ENCODE measurements at regions not wholly inside any gene's neighbourhood (a gene's known extent, or its start where the extent isn't known, plus 50 kb on each side); places are given as distances from the start of the nearest gene placed in this dataset.

DNA sequence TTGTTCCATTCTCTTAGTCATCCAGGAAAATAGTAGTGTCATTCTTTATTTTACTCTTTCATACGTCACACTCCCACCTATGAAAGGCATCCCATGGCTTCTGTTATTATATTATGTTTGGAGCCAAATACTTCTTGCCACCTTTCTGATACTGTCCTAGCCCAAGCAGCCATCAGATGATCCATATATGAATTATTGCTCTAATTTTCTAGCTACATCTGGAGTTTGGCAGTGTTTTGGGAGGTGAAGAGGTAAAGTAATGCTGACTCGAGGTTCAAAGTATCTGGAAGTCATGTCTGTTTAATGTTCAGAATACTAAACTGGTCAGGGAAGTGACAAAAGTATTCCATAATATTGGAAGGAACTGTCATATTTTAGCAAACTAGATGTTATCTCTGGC lies 362.5 kb downstream of the GPR37 start:
- FAIRE-seq (no peak), DNase-seq (ENCODE audit: low read depth in 1 of 2, low spot score in 1 of 2) (no peak), ATAC-seq (no peak)
- H3K4me1 ChIP-seq: no peaks in the 10 kb centered on the region
- H3K4me2 ChIP-seq: no peak overlapping the region
- H3K27ac ChIP-seq: no peak overlapping the region
- no peak overlapping the region for H3K4me3 ChIP-seq
- WGBS (ENCODE audit: missing lambda C conversion rate): 34% methylated on average over 2 of the region's 2 CpGs
- ChIA-PET CTCF (no interaction called here), POLR2A (no interaction called here)
- no peaks in the 10 kb centered on the region for H3K9me3 ChIP-seq
- TF ChIP-seq POLR2AphosphoS2 (conservative IDR thresholded peaks at IDR 0.05; ENCODE audit: low read length): no peak
- no peak for TF ChIP-seq CHD2 (IDR thresholded peaks at IDR 0.05; ENCODE audit: low read length, partially characterized antibody)
- TF ChIP-seq EP300 (IDR thresholded peaks at IDR 0.05): no peak
- no peak for TF ChIP-seq ZSCAN20 (CRISPR knock-in tag; IDR thresholded peaks at IDR 0.05)
- TF ChIP-seq HOXB5 (CRISPR knock-in tag; IDR thresholded peaks at IDR 0.05): no peak
- TF ChIP-seq GATA3 (IDR thresholded peaks at IDR 0.05; ENCODE audit: borderline replicate concordance): no peak
- no peak for TF ChIP-seq TFCP2L1 (CRISPR knock-in tag; IDR thresholded peaks at IDR 0.05)
- TF ChIP-seq BHLHE40 (IDR thresholded peaks at IDR 0.05; ENCODE audit: low read depth, low read length): no peak
- TF ChIP-seq FOXS1 (CRISPR knock-in tag; IDR thresholded peaks at IDR 0.05): no peak
- TF ChIP-seq CEBPB (IDR thresholded peaks at IDR 0.05): no peak
- TF ChIP-seq REST (IDR thresholded peaks at IDR 0.05): no peak
- no peak for TF ChIP-seq ELK1 (IDR thresholded peaks at IDR 0.05; ENCODE audit: low read depth, low read length)
- TF ChIP-seq RNF2 (IDR thresholded peaks at IDR 0.05; ENCODE audit: borderline replicate concordance, low read depth): no peak
- no peak for TF ChIP-seq HOXB13 (CRISPR knock-in tag; IDR thresholded peaks at IDR 0.05; ENCODE audit: low read depth)
- no peak for TF ChIP-seq NR3C1 (IDR thresholded peaks at IDR 0.05)
- TF ChIP-seq, protein P1, sequence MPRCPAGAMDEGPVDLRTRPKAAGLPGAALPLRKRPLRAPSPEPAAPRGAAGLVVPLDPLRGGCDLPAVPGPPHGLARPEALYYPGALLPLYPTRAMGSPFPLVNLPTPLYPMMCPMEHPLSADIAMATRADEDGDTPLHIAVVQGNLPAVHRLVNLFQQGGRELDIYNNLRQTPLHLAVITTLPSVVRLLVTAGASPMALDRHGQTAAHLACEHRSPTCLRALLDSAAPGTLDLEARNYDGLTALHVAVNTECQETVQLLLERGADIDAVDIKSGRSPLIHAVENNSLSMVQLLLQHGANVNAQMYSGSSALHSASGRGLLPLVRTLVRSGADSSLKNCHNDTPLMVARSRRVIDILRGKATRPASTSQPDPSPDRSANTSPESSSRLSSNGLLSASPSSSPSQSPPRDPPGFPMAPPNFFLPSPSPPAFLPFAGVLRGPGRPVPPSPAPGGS (IDR thresholded peaks at IDR 0.05): no peak
- no peak for TF ChIP-seq PHF8 (IDR thresholded peaks at IDR 0.05; ENCODE audit: borderline replicate concordance, low read depth)

- ChIA-PET POLR2A (no interaction called here), CTCF (no interaction called here)
- WGBS (ENCODE audit: missing lambda C conversion rate): 18% methylated on average over 1 of the region's 1 CpG
- no peak overlapping the region for H3K4me3 ChIP-seq
- H3K27ac ChIP-seq: no peak overlapping the region
- TF ChIP-seq MAFK (IDR thresholded peaks at IDR 0.05; ENCODE audit: partially characterized antibody): peak; percentile 43
- no peak for TF ChIP-seq REST (IDR thresholded peaks at IDR 0.05)
- H3K4me1 ChIP-seq: no peaks in the 10 kb centered on the region
- no peak for ATAC-seq
- no peak for DNase-seq (ENCODE audit: low read depth in 1 of 2, low spot score in 1 of 2)
- FAIRE-seq: no peak
- H3K9me3 ChIP-seq: no peaks in the 10 kb centered on the region
- H3K4me2 ChIP-seq: no peak overlapping the region
Measured at GRCh38 chr7:124399941-124400340, 365.7 kb downstream of the GPR37 start.

All from A549 (cell line).